ENCODE measurements at regions not wholly inside any gene's neighbourhood (a gene's known extent, or its start where the extent isn't known, plus 50 kb on each side); places are given as distances from the start of the nearest gene placed in this dataset.

DNA sequence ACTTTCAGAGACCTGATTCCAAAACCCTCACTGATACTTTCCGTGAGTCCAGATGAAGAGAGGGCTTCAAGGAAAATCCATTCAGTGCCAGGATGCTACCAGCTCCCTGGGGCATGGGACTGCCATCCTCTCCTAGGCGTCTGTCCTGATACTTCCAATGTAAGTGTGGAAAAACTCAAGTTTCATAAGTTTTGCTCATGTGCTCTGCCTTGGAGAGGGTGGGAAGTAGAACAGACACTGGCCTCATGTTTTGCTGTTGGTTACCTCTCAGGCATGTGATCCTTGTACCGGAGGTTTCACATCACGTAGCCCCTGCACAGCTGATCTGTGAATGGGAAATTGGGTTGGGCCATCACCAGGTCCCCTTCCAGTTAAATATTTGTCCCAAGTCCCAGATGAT lies 517.1 kb downstream of the RPS24 start:
- TF ChIP-seq, protein P1, sequence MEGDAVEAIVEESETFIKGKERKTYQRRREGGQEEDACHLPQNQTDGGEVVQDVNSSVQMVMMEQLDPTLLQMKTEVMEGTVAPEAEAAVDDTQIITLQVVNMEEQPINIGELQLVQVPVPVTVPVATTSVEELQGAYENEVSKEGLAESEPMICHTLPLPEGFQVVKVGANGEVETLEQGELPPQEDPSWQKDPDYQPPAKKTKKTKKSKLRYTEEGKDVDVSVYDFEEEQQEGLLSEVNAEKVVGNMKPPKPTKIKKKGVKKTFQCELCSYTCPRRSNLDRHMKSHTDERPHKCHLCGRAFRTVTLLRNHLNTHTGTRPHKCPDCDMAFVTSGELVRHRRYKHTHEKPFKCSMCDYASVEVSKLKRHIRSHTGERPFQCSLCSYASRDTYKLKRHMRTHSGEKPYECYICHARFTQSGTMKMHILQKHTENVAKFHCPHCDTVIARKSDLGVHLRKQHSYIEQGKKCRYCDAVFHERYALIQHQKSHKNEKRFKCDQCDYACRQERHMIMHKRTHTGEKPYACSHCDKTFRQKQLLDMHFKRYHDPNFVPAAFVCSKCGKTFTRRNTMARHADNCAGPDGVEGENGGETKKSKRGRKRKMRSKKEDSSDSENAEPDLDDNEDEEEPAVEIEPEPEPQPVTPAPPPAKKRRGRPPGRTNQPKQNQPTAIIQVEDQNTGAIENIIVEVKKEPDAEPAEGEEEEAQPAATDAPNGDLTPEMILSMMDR (IDR thresholded peaks at IDR 0.05): no peak
- TF ChIP-seq EZH2 (IDR thresholded peaks at IDR 0.05; ENCODE audit: borderline replicate concordance, insufficient read depth, low read depth, low read length, poor library complexity, severe bottlenecking): no peak
